DND-41 (cell line): ENCODE measurements at regions not wholly inside any gene's neighbourhood (a gene's known extent, or its start where the extent isn't known, plus 50 kb on each side); places are given as distances from the start of the nearest gene placed in this dataset.

ENCODE experiments used
- ATAC-seq: fragments of 200-7000 bp; cut with Tn5 transposase; 3 replicates; pipeline ENCODE4 v1.9.1; 2021; ENCODE audit warnings: low read depth; ENCODE audit not compliant: insufficient read depth
- DNase-seq: peaks from one replicate; pipeline ENCODE4 v3.0.0-alpha.2; 2020
- H2AFZ ChIP-seq: 2 replicates; pipeline ENCODE4 v1.6.0; 2012; ENCODE audit warnings: low read depth, low read length
- H3K27ac ChIP-seq: 2 replicates; pipeline ENCODE4 v1.5.1; 2012; ENCODE audit warnings: low read length, inconsistent platforms
- H3K27me3 ChIP-seq: fragments of 200-600 bp; sonication (generic); 2 replicates; pipeline ENCODE4 v1.6.0; 2012; ENCODE audit warnings: low read length, mild to moderate bottlenecking, inconsistent platforms; ENCODE audit not compliant: insufficient read depth, poor library complexity
- H3K36me3 ChIP-seq: 2 replicates; pipeline ENCODE4 v1.5.1; 2012; ENCODE audit warnings: low read length, inconsistent platforms; ENCODE audit not compliant: insufficient read depth
- H3K4me1 ChIP-seq: 2 replicates; pipeline ENCODE4 v1.5.1; 2012; ENCODE audit warnings: mild to moderate bottlenecking, low read length; ENCODE audit not compliant: insufficient read depth
- H3K4me2 ChIP-seq: 2 replicates; pipeline ENCODE4 v1.6.0; 2012; ENCODE audit warnings: mild to moderate bottlenecking, moderate library complexity, low read length, inconsistent platforms; ENCODE audit not compliant: insufficient read depth
- H3K4me3 ChIP-seq, 2 experiments: fragments of 200-600 bp in 1 of 2; shearing (Covaris generic) in 1 of 2; 2 replicates each; pipeline ENCODE4 v1.5.1; 2012 to 2016; ENCODE audit warnings: inconsistent platforms in 2 of 2, low read length in 2 of 2, mild to moderate bottlenecking in 2 of 2, low read depth in 1 of 2, moderate library complexity in 1 of 2
- H3K79me2 ChIP-seq: 2 replicates; pipeline ENCODE4 v1.6.0; 2012; ENCODE audit warnings: low read length, inconsistent platforms; ENCODE audit not compliant: insufficient read depth
- H3K9ac ChIP-seq: 2 replicates; pipeline ENCODE4 v1.6.0; 2012; ENCODE audit warnings: low read depth, mild to moderate bottlenecking, inconsistent platforms, low read length, moderate library complexity
- H3K9me3 ChIP-seq: 2 replicates; pipeline ENCODE4 v1.5.1; 2012; ENCODE audit warnings: low read length, moderate library complexity, mild to moderate bottlenecking, inconsistent platforms; ENCODE audit not compliant: insufficient read depth, severe bottlenecking
- H4K20me1 ChIP-seq: 2 replicates; pipeline ENCODE4 v1.6.0; 2012; ENCODE audit warnings: low read length; ENCODE audit not compliant: insufficient read depth
- CTCF ChIP-seq: IDR thresholded peaks from 2 replicates; pipeline ENCODE4 v1.5.1; 2012; ENCODE audit warnings: borderline replicate concordance, low read length, moderate library complexity, mild to moderate bottlenecking; ENCODE audit not compliant: poor library complexity, severe bottlenecking; ENCODE audit errors: extremely low read depth
- EZH2 ChIP-seq: IDR thresholded peaks from 3 replicates; pipeline ENCODE4 v1.6.1; 2012; ENCODE audit warnings: borderline replicate concordance, low read depth, mild to moderate bottlenecking, moderate library complexity, low read length, inconsistent platforms; ENCODE audit not compliant: severe bottlenecking

GRCh38 chr6:6729971-6730370 lies 141.5 kb downstream of the LY86 start:
- Histone ChIP-seq H3K27ac (no peak overlapping the region), H3K27me3 (no peaks in the 10 kb centered on the region), H3K4me1 (peaks cover 6% of the 10 kb centered on the region), H3K9me3 (no peaks in the 10 kb centered on the region), H3K4me2 (no peak overlapping the region), H4K20me1 (no peaks in the 10 kb centered on the region), H3K4me3 (no peak overlapping the region), H3K9ac (no peak overlapping the region), H3K79me2 (no peaks in the 10 kb centered on the region), H3K36me3 (no peaks in the 10 kb centered on the region), H2AFZ (no peak overlapping the region)
- TF ChIP-seq EZH2 (no peak), CTCF (no peak)
- DNase-seq = no peak
- ATAC-seq = no peak

GRCh38 chr6:6730831-6731230 lies 142.3 kb downstream of the LY86 start:
- ATAC-seq (no peak), DNase-seq (no peak)
- H3K36me3 ChIP-seq = no peaks in the 10 kb centered on the region
- H3K27ac ChIP-seq = no peak overlapping the region
- no peak overlapping the region for H3K4me2 ChIP-seq
- H3K9ac ChIP-seq = no peak overlapping the region
- TF ChIP-seq EZH2 (no peak), CTCF (no peak)
- H3K27me3 ChIP-seq = no peaks in the 10 kb centered on the region
- H3K4me1 ChIP-seq = no peaks in the 10 kb centered on the region
- H3K4me3 ChIP-seq = no peak overlapping the region
- no peak overlapping the region for H2AFZ ChIP-seq
- no peaks in the 10 kb centered on the region for H3K9me3 ChIP-seq
- no peaks in the 10 kb centered on the region for H4K20me1 ChIP-seq
- no peaks in the 10 kb centered on the region for H3K79me2 ChIP-seq

- Histone ChIP-seq H4K20me1 (no peaks in the 10 kb centered on the region), H3K79me2 (no peaks in the 10 kb centered on the region), H3K4me3 (no peak overlapping the region), H2AFZ (no peak overlapping the region), H3K4me2 (no peak overlapping the region), H3K9me3 (no peaks in the 10 kb centered on the region), H3K27ac (no peak overlapping the region), H3K9ac (no peak overlapping the region), H3K36me3 (no peaks in the 10 kb centered on the region), H3K27me3 (no peaks in the 10 kb centered on the region), H3K4me1 (no peaks in the 10 kb centered on the region)
- no peak for DNase-seq
- TF ChIP-seq EZH2 (no peak), CTCF (no peak)
- ATAC-seq = no peak
Measured at GRCh38 chr6:6734479-6735465, 146.3 kb downstream of the LY86 start.
